ENCODE measurements at regions not wholly inside any gene's neighbourhood (a gene's known extent, or its start where the extent isn't known, plus 50 kb on each side); places are given as distances from the start of the nearest gene placed in this dataset.

GRCh38 chr12:100737168-100737567 is 57.4 kb upstream of the ANO4 start:
- DNase-seq (ENCODE audit: low spot score), result no peak
- H3K27ac Mint-ChIP-seq (ENCODE audit: unreplicated experiment), result no peak overlapping the region
- peaks cover 18% of the 10 kb centered on the region for H3K27me3 Mint-ChIP-seq (ENCODE audit: low read depth)
- no peaks in the 10 kb centered on the region for H3K36me3 Mint-ChIP-seq (ENCODE audit: low read depth)
- no peak overlapping the region for H3K4me3 Mint-ChIP-seq (ENCODE audit: unreplicated experiment)
- TF ChIP-seq CTCF (IDR thresholded peaks at IDR 0.05), result no peak
- H3K4me1 Mint-ChIP-seq (ENCODE audit: low read depth), result no peaks in the 10 kb centered on the region
- H3K9me3 Mint-ChIP-seq (ENCODE audit: low read depth), result no peaks in the 10 kb centered on the region

- no peak for TF ChIP-seq CTCF (IDR thresholded peaks at IDR 0.05)
- no peak overlapping the region for H3K4me3 Mint-ChIP-seq (ENCODE audit: unreplicated experiment)
These were observed 56.5 kb upstream of the ANO4 start for GRCh38 chr12:100738086-100738485.

GRCh38 chr12:100741084-100741711 is 53.4 kb upstream of the ANO4 start:
- Mint-ChIP-seq H3K36me3 (ENCODE audit: low read depth) (peaks cover 2% of the 10 kb centered on the region), H3K9me3 (ENCODE audit: low read depth) (peaks cover 11% of the 10 kb centered on the region), H3K4me1 (ENCODE audit: low read depth) (no peaks in the 10 kb centered on the region), H3K4me3 (ENCODE audit: unreplicated experiment) (no peak overlapping the region), H3K27ac (ENCODE audit: unreplicated experiment) (no peak overlapping the region), H3K27me3 (ENCODE audit: low read depth) (peaks cover 3% of the 10 kb centered on the region)
- DNase-seq (ENCODE audit: low spot score), result no peak
- TF ChIP-seq CTCF (IDR thresholded peaks at IDR 0.05), result peak; percentile 84

More at GRCh38 chr12:100738086-100738485, 56.5 kb upstream of the ANO4 start:
- no peak for DNase-seq (ENCODE audit: low spot score)
- Mint-ChIP-seq H3K36me3 (ENCODE audit: low read depth) (no peaks in the 10 kb centered on the region), H3K27me3 (ENCODE audit: low read depth) (peaks cover 15% of the 10 kb centered on the region), H3K4me1 (ENCODE audit: low read depth) (no peaks in the 10 kb centered on the region), H3K9me3 (ENCODE audit: low read depth) (no peaks in the 10 kb centered on the region), H3K27ac (ENCODE audit: unreplicated experiment) (no peak overlapping the region)

GRCh38 chr12:100743060-100743459 is 51.5 kb upstream of the ANO4 start:
- peaks cover 2% of the 10 kb centered on the region for H3K4me1 Mint-ChIP-seq (ENCODE audit: low read depth)
- TF ChIP-seq CTCF (IDR thresholded peaks at IDR 0.05), result no peak
- H3K27me3 Mint-ChIP-seq (ENCODE audit: low read depth), result peaks cover 2% of the 10 kb centered on the region
- H3K27ac Mint-ChIP-seq (ENCODE audit: unreplicated experiment), result no peak overlapping the region
- peaks cover 2% of the 10 kb centered on the region for H3K36me3 Mint-ChIP-seq (ENCODE audit: low read depth)
- no peak overlapping the region for H3K4me3 Mint-ChIP-seq (ENCODE audit: unreplicated experiment)
- DNase-seq (ENCODE audit: low spot score), result no peak
- H3K9me3 Mint-ChIP-seq (ENCODE audit: low read depth), result peaks cover 11% of the 10 kb centered on the region
